GM23248 (cell line): ENCODE measurements at regions not wholly inside any gene's neighbourhood (a gene's known extent, or its start where the extent isn't known, plus 50 kb on each side); places are given as distances from the start of the nearest gene placed in this dataset.

Source experiments
- DNase-seq: peaks from one replicate; pipeline ENCODE4 v3.0.0-alpha.2; 2015
- H2AFZ ChIP-seq: fragments of 200-600 bp; sonication (generic); 2 replicates; pipeline ENCODE4 v1.6.1; 2016; ENCODE audit warnings: antibody characterized with exemption
- H3F3A ChIP-seq: fragments of 200-600 bp; sonication (generic); 2 replicates; pipeline ENCODE4 v1.6.1; 2016; ENCODE audit warnings: mild to moderate bottlenecking, antibody characterized with exemption, mixed run types; ENCODE audit not compliant: insufficient read depth
- H3K27ac ChIP-seq: fragments of 200-600 bp; sonication (generic); 2 replicates; pipeline ENCODE4 v1.5.1; 2016; ENCODE audit warnings: mild to moderate bottlenecking
- H3K27me3 ChIP-seq: fragments of 200-600 bp; sonication (generic); replicated peaks from 2 replicates; pipeline ENCODE4 v1.6.1; 2016; ENCODE audit warnings: mild to moderate bottlenecking; ENCODE audit not compliant: insufficient read depth
- H3K36me3 ChIP-seq: fragments of 200-600 bp; sonication (generic); 2 replicates; pipeline ENCODE4 v1.6.1; 2016; ENCODE audit warnings: low read depth, mild to moderate bottlenecking
- H3K4me1 ChIP-seq: fragments of 200-600 bp; sonication (generic); 2 replicates; pipeline ENCODE4 v1.6.1; 2016; ENCODE audit warnings: mild to moderate bottlenecking; ENCODE audit not compliant: insufficient read depth
- H3K4me2 ChIP-seq: fragments of 200-600 bp; sonication (generic); one replicate; pipeline ENCODE4 v1.6.1; 2016; ENCODE audit warnings: mild to moderate bottlenecking; ENCODE audit not compliant: unreplicated experiment
- H3K4me3 ChIP-seq: fragments of 200-600 bp; sonication (generic); 2 replicates; pipeline ENCODE4 v1.5.1; 2016; ENCODE audit warnings: mild to moderate bottlenecking
- H3K79me2 ChIP-seq: fragments of 200-600 bp; sonication (generic); 2 replicates; pipeline ENCODE4 v1.6.1; 2016; ENCODE audit warnings: mild to moderate bottlenecking; ENCODE audit not compliant: insufficient read depth
- H3K9ac ChIP-seq: fragments of 200-600 bp; sonication (generic); 2 replicates; pipeline ENCODE4 v1.6.1; 2016; ENCODE audit warnings: mild to moderate bottlenecking
- H3K9me2 ChIP-seq: fragments of 200-600 bp; sonication (generic); 2 replicates; pipeline ENCODE4 v1.6.1; 2016; ENCODE audit warnings: mixed run types, mild to moderate bottlenecking, moderate library complexity; ENCODE audit not compliant: insufficient read depth
- H3K9me3 ChIP-seq: fragments of 200-600 bp; sonication (generic); one replicate; pipeline ENCODE4 v1.6.1; 2017; ENCODE audit warnings: low read depth
- H4K20me1 ChIP-seq: fragments of 200-600 bp; sonication (generic); 2 replicates; pipeline ENCODE4 v1.6.0; 2016; ENCODE audit not compliant: insufficient read depth
- EZH2 ChIP-seq: fragments of 200-600 bp; sonication (generic); IDR thresholded peaks from 2 replicates; pipeline ENCODE4 v1.6.1; 2018; ENCODE audit warnings: antibody characterized with exemption, mild to moderate bottlenecking; ENCODE audit not compliant: insufficient read depth, poor library complexity, severe bottlenecking
- EZH2phosphoT487 ChIP-seq: fragments of 200-600 bp; sonication (generic); IDR thresholded peaks from 2 replicates; pipeline ENCODE4 v1.6.1; 2018; ENCODE audit warnings: antibody characterized with exemption, moderate library complexity, mild to moderate bottlenecking, low read depth; ENCODE audit not compliant: insufficient read depth
- WGBS, 2 experiments: methylation state at CpG; one replicate each; pipeline ENCODE4 v1.1.6; 2015 to 2017; ENCODE audit warnings: low lambda C conversion rate in 2 of 2, low coverage in 1 of 2; ENCODE audit errors: missing lambda C conversion rate in 2 of 2; 5-methylcytosine and 5-hydroxymethylcytosine counted together
- in situ Hi-C: fragments of 300-500 bp; cut with MboI; formaldehyde crosslinking; loops from 2 replicates; pipeline ENCODE4 v1.15.0; 2020

GRCh38 chr14:29056041-29056566, 289.5 kb downstream of the FOXG1 start:
- Histone ChIP-seq H3K27me3 (no peaks in the 10 kb centered on the region), H3K9me2 (no peaks in the 10 kb centered on the region), H3F3A (no peaks in the 10 kb centered on the region), H2AFZ (no peak overlapping the region), H3K4me1 (no peaks in the 10 kb centered on the region), H3K36me3 (no peaks in the 10 kb centered on the region), H3K9me3 (no peaks in the 10 kb centered on the region), H3K79me2 (no peaks in the 10 kb centered on the region), H3K27ac (no peak overlapping the region), H4K20me1 (no peaks in the 10 kb centered on the region), H3K4me2 (no peak overlapping the region), H3K4me3 (no peak overlapping the region), H3K9ac (no peak overlapping the region)
- TF ChIP-seq EZH2phosphoT487 (no peak), EZH2 (no peak)
- 22 to 23% methylated on average over 6 of the region's 6 CpGs for WGBS, 2 experiments
- in situ Hi-C loops: no loop called here
- no peak for DNase-seq

- no peak overlapping the region for H3K4me3 ChIP-seq
- H2AFZ ChIP-seq: no peak overlapping the region
- 26 to 31% methylated on average over 2 of the region's 2 CpGs for WGBS, 2 experiments
- no peaks in the 10 kb centered on the region for H4K20me1 ChIP-seq
- H3K9me3 ChIP-seq: no peaks in the 10 kb centered on the region
- in situ Hi-C loops: no loop called here
- TF ChIP-seq EZH2 (no peak), EZH2phosphoT487 (no peak)
- no peak overlapping the region for H3K9ac ChIP-seq
- no peaks in the 10 kb centered on the region for H3K4me1 ChIP-seq
- H3K4me2 ChIP-seq: no peak overlapping the region
- no peaks in the 10 kb centered on the region for H3K27me3 ChIP-seq
- no peaks in the 10 kb centered on the region for H3K36me3 ChIP-seq
- no peaks in the 10 kb centered on the region for H3K9me2 ChIP-seq
- H3F3A ChIP-seq: no peaks in the 10 kb centered on the region
- DNase-seq: no peak
- H3K27ac ChIP-seq: no peak overlapping the region
- no peaks in the 10 kb centered on the region for H3K79me2 ChIP-seq
Measured at GRCh38 chr14:29061702-29062101, 295.1 kb downstream of the FOXG1 start.

- no peaks in the 10 kb centered on the region for H3K79me2 ChIP-seq
- in situ Hi-C loops: no loop called here
- no peaks in the 10 kb centered on the region for H3K9me2 ChIP-seq
- no peak overlapping the region for H2AFZ ChIP-seq
- H3K4me3 ChIP-seq: no peak overlapping the region
- H3K27me3 ChIP-seq: no peaks in the 10 kb centered on the region
- no peak overlapping the region for H3K4me2 ChIP-seq
- TF ChIP-seq EZH2: no peak
- TF ChIP-seq EZH2phosphoT487: no peak
- no peak for DNase-seq
- no peaks in the 10 kb centered on the region for H3K9me3 ChIP-seq
- H3K9ac ChIP-seq: no peak overlapping the region
- H3K4me1 ChIP-seq: no peaks in the 10 kb centered on the region
- no peak overlapping the region for H3K27ac ChIP-seq
- H4K20me1 ChIP-seq: no peaks in the 10 kb centered on the region
- no peaks in the 10 kb centered on the region for H3F3A ChIP-seq
- WGBS, 2 experiments: 37% methylated on average over 6 of the region's 6 CpGs
- no peaks in the 10 kb centered on the region for H3K36me3 ChIP-seq
Measured at GRCh38 chr14:29062466-29062865, 295.9 kb downstream of the FOXG1 start.

GRCh38 chr14:29062976-29063375, 296.4 kb downstream of the FOXG1 start:
- Histone ChIP-seq H3K27ac (no peak overlapping the region), H3K4me2 (no peak overlapping the region), H3K9ac (no peak overlapping the region), H3K4me3 (no peak overlapping the region), H4K20me1 (no peaks in the 10 kb centered on the region), H3K36me3 (no peaks in the 10 kb centered on the region), H3K9me3 (no peaks in the 10 kb centered on the region), H2AFZ (no peak overlapping the region), H3F3A (no peaks in the 10 kb centered on the region), H3K9me2 (no peaks in the 10 kb centered on the region), H3K79me2 (no peaks in the 10 kb centered on the region), H3K4me1 (no peaks in the 10 kb centered on the region), H3K27me3 (no peaks in the 10 kb centered on the region)
- WGBS, 2 experiments: 41% methylated on average over 4 of the region's 4 CpGs
- no peak for TF ChIP-seq EZH2phosphoT487
- no peak for TF ChIP-seq EZH2
- in situ Hi-C loops: no loop called here
- no peak for DNase-seq
